ENCODE measurements at regions not wholly inside any gene's neighbourhood (a gene's known extent, or its start where the extent isn't known, plus 50 kb on each side); places are given as distances from the start of the nearest gene placed in this dataset.

DNA sequence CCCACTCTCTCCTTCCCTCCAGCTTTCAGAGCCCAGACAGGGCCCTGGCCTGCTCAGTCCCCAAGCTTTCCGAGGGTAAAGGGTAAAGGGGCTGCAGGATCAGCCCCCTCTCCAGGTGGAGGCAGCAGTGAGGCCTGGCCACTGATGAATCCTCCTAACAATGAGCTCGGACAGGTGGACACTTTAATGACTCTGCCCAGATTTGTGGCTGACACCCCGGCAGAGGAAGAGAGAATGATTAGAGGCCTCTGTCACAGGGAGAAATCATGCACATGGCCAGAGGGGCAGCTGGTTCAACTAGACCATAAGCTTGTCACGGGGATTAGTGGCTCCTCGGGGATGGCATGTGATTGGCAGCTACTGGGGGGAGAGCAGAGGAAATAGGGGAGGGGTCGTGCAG, 587.5 kb upstream of the B3GAT1 start:
- TF ChIP-seq, protein P1, sequence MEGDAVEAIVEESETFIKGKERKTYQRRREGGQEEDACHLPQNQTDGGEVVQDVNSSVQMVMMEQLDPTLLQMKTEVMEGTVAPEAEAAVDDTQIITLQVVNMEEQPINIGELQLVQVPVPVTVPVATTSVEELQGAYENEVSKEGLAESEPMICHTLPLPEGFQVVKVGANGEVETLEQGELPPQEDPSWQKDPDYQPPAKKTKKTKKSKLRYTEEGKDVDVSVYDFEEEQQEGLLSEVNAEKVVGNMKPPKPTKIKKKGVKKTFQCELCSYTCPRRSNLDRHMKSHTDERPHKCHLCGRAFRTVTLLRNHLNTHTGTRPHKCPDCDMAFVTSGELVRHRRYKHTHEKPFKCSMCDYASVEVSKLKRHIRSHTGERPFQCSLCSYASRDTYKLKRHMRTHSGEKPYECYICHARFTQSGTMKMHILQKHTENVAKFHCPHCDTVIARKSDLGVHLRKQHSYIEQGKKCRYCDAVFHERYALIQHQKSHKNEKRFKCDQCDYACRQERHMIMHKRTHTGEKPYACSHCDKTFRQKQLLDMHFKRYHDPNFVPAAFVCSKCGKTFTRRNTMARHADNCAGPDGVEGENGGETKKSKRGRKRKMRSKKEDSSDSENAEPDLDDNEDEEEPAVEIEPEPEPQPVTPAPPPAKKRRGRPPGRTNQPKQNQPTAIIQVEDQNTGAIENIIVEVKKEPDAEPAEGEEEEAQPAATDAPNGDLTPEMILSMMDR (conservative IDR thresholded peaks at IDR 0.05): no peak
- TF ChIP-seq EZH2 (IDR thresholded peaks at IDR 0.05; ENCODE audit: low read depth): no peak
